GM18508 (cell line): ENCODE measurements at regions not wholly inside any gene's neighbourhood (a gene's known extent, or its start where the extent isn't known, plus 50 kb on each side); places are given as distances from the start of the nearest gene placed in this dataset.

Experiments used
- ATAC-seq: cut with Tn5 transposase; IDR thresholded peaks from one replicate; pipeline ENCODE4 v1.9.1; 2021; ENCODE audit warnings: moderate number of reproducible peaks; ENCODE audit not compliant: insufficient read depth, unreplicated experiment

DNA sequence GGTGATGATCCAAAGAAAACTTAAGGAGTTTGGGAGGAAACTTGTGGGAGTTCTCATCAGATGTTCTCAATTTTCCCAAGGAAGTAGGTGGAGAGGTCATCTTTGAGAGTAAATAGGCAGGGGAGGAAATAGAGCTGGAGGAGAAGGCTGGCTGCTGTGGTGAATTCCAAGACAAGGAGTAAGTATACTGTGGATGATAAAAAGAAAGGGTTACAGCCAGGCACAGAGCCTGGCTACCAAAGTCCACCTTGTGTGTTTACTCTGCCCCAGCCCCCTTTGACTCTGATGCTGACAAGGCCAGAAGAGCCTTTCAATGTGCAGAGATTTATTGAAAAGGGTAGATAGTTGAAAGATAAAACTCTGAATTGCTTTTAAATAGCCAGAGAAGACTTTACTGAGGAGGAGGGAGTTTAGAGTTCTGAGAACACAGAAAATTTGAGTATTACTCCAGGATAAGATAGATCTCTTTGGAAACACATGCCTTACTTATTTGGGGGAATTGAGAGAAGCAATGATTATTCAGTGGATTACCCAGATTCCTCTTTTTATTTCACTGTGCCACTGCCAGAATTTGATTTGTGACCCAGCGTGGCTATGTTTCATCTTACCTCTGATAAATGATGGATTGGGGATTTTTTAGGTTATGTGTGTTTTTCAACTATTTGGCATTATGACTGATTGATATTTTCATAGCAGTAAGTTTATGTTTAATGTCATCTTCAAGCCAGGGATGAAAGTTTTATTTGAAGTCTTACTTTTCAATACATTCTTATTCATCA is 182.6 kb upstream of the JAG1 start:
- no peak for ATAC-seq

- no peak for ATAC-seq
Measured at GRCh38 chr20:10857352-10858070, 183.7 kb upstream of the JAG1 start.

- ATAC-seq, result no peak
Measured at GRCh38 chr20:10861090-10861489, 187.3 kb upstream of the JAG1 start.

GRCh38 chr20:10861619-10862018 is 187.8 kb upstream of the JAG1 start:
- no peak for ATAC-seq

DNA sequence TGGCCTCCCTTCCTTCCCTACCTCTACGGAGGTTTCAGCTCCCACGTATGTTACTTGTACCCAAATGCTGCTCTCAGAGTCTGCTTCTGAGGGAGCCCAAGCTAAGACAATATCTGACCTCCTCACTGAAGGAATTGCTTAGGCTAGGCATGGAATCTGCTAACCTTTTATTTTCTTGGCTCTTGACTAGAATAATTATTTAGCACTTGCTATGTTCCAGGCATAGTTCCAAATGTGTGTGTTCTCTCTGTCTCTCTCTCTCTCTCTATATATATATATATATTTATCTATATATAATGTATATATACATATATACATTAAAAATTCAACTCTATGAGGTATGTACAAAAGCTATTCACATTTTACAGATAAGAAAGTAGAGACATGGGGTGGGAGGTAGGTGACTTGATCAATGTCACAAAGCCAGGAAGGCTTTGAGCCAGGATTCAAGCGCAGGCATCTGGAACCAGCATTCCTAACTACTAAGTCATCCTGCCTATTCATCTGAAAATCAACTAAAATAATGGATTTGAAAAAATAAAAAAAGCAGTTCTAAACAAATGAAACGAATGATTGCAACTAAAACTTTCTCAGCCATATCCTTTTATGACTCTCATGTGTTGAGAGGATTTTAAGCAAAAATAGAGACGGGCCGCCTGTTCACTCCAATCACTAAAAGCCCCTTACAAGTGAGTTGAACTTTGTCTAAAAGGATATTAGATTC is 189.7 kb upstream of the JAG1 start:
- ATAC-seq, result no peak

DNA sequence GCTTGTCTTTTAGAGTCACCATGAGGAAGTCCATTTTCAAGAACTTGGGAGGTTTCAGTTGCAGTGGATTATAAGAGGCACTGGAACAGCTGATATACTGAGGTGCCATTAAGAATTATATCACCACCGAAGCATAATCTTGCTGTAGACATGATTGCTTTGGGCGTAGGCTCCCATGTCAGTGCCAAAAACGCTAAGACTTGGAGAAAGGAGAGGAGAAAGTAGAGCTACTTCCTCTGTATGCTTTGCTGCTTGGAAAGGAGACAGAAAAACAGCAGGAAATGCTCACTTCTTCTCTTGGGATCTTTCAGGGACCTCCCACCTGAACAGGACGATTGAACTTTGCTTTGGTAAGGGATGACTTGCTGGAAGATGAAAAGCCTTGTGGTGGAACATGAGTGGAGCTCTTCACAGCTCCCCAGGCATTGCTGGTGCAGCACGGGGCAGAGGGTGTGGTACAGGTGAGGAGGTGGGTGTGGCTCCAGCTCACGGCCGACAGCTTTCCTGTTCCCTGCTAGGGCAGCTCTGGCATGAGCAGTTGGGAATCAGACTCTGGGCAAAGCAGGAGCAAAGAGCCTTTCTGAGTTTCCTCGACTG is 190.4 kb upstream of the JAG1 start:
- ATAC-seq, result no peak

DNA sequence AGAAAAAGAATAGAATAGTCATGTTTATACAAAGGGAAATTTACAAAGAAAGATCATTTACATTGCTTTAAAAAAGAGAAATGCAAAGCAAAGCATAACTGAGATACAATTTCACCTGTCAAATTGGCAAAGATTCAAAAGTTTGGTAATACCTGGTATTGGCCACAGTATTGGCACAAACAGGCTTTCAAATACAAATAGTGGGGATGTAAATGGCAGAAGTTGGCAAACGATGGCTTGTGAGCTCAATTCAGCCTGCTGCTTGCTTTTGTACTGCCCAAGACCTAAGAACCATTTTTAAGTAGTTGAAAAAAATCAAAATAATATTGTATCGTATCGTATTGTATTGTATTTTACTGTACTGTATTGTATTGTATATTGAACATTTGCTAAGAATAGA is 194.5 kb upstream of the JAG1 start:
- ATAC-seq, result no peak

DNA sequence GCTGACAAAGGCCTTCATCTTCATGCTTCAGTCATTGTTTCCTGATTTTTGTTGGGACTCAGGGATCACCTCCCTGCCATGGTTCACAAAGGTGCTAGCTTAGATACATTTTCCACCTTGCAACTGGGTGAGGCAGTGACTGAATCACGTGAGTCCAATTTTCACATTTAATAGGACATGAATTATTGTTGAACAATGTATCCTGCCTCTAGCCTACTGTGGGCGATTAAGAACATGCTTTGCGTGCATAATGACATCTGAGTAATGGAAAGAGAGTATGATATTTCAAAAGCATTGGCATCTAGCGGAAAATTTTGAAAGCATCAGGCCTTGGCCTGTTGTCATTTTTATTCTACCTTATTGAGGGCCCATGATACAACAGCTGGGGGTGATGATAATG is 199.2 kb upstream of the JAG1 start:
- no peak for ATAC-seq

- ATAC-seq, result no peak
Measured at GRCh38 chr20:10875653-10876052, 201.9 kb upstream of the JAG1 start.

DNA sequence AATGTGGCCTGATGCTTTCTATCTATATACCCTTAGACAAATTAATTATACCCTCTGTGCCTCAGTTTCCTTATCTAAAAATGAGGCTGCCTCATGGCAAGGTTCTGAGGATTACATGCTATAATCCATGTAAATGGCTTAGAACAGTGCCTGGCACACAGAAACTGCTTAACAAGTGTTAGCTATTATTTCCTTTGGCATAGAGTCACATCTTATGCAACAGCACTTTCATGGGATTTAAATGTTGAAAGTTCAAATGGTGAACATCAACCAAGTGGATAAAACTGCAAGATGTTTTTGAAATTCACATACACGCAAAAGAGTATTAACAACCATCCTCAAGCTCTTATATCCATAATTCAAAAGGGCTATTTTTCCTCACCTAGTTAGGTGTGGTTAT is 202.8 kb upstream of the JAG1 start:
- no peak for ATAC-seq

DNA sequence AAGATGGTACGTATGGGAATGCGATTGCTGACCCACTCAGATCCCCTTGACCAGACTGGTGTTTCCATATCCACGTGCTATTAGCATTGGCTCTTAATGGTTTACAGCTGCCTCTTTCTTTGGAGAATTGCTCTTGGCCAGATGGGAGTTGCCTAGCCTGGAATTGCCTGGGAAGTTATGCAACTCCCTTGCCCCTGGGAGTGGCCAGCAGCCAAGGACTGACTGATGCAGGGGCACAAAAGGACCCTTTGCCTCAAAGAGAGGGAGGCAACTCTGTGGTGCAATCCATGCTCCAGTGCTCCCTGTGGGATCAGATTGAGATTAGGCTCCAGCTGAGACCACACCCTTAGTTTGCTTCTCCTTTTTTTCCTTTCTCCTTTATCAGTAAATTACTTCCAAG is 203.5 kb upstream of the JAG1 start:
- no peak for ATAC-seq

GRCh38 chr20:10883166-10883565 is 209.4 kb upstream of the JAG1 start:
- no peak for ATAC-seq

DNA sequence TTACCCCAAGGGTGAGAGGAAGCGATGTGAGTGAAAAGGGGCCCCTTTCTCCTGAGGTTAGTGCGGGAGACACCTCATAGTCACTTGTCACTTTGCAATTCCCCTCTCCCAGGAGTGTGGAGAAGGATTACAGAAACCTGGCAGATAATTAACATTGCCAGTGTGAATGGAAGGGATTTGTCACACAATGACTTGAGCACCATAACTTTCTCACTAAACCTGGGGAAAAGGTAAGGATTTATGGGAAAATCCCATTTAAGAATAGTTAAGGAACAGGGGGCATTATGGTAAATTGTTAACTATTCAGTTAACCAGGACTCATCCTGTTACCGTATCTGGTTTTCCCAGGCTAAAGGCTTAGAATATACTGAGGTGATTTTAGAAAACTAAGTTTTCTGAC is 219.5 kb upstream of the JAG1 start:
- no peak for ATAC-seq

DNA sequence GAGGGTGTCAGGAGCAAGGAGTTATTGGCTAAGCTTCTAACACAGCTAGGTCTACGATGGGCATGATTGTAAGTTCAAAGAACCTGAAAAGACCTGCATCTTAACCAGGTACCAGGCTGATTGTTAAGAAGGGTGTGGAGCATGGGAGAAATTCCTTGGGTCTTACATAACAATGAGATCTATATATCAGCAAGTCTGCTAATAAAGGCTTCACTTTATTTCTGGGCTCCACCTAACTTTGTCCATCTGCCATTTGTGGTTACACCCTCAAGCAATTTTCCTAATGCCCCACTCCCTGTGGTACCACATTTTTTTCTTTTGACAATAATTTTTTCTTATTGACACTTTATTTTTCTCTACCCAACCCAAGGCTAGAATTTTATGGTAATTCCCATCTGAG is 223.5 kb upstream of the JAG1 start:
- no peak for ATAC-seq

DNA sequence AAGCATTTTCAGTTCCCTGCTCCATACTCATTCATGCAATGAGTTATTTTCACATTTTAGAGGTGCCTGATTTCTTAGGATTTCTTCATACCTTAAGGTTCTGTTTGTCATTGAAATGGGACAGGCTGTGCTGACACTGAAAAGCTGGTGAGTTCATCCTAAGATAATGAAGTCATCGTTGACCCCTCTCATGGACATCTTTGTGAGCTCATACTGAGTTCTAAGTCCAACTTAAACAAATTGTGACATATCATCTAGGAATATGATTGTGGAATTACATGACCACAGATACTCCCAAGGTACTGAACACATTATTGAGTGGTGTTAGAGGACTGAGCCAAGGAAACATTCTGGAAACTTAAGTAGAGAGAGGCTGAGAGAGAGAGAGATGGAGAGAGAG is 224.8 kb upstream of the JAG1 start:
- no peak for ATAC-seq

- no peak for ATAC-seq
Measured at GRCh38 chr20:10902174-10902573, 228.4 kb upstream of the JAG1 start.

GRCh38 chr20:10902576-10903282 is 228.9 kb upstream of the JAG1 start:
- no peak for ATAC-seq

DNA sequence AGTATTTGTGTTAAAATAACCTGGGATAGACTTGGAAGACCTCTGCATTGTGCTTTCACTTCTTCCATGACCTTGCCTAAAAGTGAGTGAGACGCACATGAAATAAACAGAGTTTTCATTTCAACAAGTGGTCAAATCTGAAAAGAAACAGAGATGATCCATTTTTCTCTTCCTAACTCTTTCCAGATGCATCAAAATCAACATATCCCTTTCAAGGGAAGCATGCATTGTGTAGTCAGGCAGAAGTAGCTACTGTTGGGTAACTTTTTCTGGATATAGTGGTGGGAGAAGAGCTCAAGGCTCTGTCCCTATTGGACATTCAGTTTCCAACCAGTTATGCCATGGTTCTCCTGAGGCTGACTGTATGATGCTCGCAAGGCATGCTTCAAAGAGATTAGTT is 233.0 kb upstream of the JAG1 start:
- no peak for ATAC-seq

GRCh38 chr20:10909803-10910202 is 236.0 kb upstream of the JAG1 start:
- no peak for ATAC-seq

GRCh38 chr20:10910535-10911178 is 236.9 kb upstream of the JAG1 start:
- ATAC-seq, result no peak
